ENCODE measurements at regions not wholly inside any gene's neighbourhood (a gene's known extent, or its start where the extent isn't known, plus 50 kb on each side); places are given as distances from the start of the nearest gene placed in this dataset.
"Not testable (repeated sequence)": the region's sequence is repeated elsewhere in the genome, so short reads cannot be mapped to it uniquely, and the experiment has no call there.

DNA sequence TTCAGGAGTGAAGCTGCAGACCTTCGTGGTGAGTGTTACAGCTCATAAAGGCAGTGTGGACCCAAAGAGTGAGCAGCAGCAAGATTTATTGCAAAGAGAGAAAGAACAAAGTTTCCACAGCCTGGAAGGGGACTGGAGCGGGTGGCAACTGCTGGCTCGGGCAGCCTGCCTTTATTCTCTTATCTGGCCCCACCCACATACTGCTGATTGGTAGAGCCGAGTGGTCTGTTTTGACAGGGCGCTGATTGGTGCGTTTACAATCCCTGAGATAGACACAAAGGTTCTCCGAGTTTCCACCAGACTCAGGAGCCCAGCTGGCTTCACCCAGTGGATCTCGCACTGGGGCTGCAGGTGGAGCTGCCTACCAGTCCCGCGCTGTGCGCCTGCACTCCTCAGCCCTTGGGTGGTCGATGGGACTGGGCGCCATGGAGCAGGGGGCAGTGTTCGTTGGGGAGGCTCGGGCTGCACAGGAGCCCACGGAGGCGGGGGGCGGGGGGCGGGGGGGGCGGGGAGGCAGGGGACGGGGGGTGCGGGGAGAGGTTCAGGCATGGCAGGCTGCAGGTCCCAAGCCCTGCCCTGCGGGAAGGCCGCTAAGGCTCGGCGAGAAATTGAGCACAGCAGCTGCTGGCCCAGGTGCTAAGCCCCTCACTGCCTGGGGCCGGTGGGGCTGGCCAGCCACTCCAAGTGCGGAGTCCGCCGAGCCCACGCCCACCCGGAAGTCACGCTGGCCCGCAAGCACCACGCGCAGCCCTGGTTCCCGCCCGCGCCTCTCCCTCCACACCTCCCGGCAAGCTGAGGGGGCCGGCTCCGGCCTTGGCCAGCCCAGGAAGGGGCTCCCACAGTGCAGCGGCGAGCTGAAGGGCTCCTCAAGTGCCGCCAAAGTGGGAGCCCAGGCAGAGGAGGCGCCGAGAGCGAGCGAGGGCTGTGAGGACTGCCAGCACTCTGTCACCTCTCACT is 59.9 kb upstream of the EN2 start:
- not testable (repeated sequence) for DNase-seq

DNA sequence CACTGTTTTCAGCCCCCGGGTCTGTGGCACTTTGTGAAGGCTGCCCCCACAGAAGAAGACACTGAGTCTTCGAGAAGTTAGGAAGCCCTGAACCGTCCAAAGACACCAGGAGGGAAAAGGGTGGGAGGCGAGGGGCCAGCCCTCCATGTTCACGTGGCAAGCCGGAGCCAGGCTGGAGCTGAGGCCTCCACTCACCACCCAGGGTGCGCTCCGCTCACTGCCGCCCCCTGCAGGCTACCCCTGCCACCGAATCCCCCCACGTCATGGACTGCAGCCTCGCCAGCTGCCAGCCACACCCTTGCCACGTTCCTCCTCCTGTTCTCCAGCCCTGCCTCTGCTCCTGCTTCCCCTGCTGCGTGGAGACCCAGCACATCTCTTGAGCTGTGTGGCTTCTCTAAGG is 59.0 kb upstream of the EN2 start:
- DNase-seq = no peak

- no peak for DNase-seq
These were observed 58.4 kb upstream of the EN2 start for GRCh38 chr7:155399577-155399976.

DNA sequence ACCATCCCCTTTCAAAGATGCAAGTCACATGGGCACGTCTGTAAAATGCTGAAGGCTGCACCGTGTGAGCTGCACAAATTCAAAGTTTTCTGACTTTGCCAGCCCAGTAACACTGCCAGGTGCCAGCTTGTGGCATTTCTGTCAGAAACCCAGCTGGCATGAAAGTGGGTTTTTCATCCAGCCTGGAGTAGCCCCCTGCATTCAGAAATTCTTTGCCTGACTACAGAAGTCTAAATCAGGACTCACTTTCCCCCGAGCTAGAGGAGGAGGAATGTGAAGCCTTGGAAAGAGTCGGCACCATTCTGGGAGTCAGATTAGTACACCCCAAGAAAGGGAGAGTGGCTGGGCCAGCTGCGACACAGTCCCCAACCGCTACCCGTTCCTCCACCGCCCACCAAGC is 56.7 kb upstream of the EN2 start:
- no peak for DNase-seq

- DNase-seq = no peak
These were observed 56.0 kb upstream of the EN2 start for GRCh38 chr7:155401884-155402283.

GRCh38 chr7:155402941-155403340 is 55.0 kb upstream of the EN2 start:
- no peak for DNase-seq

GRCh38 chr7:155404976-155405375 is 53.0 kb upstream of the EN2 start:
- no peak for DNase-seq

- no peak for DNase-seq
These were observed 52.3 kb upstream of the EN2 start for GRCh38 chr7:155405399-155406318.

DNA sequence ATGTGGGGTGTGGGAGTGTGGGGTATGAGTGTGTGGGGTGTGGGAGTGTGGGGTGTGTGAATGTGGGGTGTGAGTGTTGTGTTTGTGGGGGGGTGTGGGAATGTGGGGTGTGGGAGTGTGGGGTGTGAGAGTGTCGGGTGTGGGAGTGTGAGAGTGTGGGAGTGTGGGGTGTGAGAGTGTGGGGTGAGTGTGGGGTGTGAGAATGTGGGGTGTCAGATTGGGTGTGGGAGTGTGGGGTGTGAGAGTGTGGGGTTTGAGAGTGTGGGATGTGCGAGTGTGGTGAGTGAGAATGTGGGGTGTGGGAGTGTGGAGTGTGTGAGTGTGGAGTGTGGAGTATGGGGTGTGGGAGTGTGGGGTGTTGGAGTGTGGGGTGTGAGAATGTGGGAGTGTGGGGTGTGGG is 50.1 kb upstream of the EN2 start:
- DNase-seq = no peak
